GM18858 (cell line): ENCODE measurements at regions not wholly inside any gene's neighbourhood (a gene's known extent, or its start where the extent isn't known, plus 50 kb on each side); places are given as distances from the start of the nearest gene placed in this dataset.

Experiments used
- ATAC-seq: cut with Tn5 transposase; IDR thresholded peaks from one replicate; pipeline ENCODE4 v1.9.1; 2021; ENCODE audit not compliant: unreplicated experiment

- ATAC-seq = no peak
Observed at GRCh38 chr5:73375191-73375545, 73.4 kb downstream of the FOXD1 start.

- no peak for ATAC-seq
Observed at GRCh38 chr5:73374520-73375190, 73.9 kb downstream of the FOXD1 start.

- no peak for ATAC-seq
Observed at GRCh38 chr5:73373814-73374510, 74.6 kb downstream of the FOXD1 start.

GRCh38 chr5:73370640-73371583 lies 77.7 kb downstream of the FOXD1 start:
- no peak for ATAC-seq

GRCh38 chr5:73370095-73370494 lies 78.5 kb downstream of the FOXD1 start:
- no peak for ATAC-seq

GRCh38 chr5:73369278-73369677 lies 79.3 kb downstream of the FOXD1 start:
- no peak for ATAC-seq

- ATAC-seq = no peak
Observed at GRCh38 chr5:73367650-73368049, 80.9 kb downstream of the FOXD1 start.

- no peak for ATAC-seq
Observed at GRCh38 chr5:73365990-73366667, 82.4 kb downstream of the FOXD1 start.

GRCh38 chr5:73365301-73365853 lies 83.2 kb downstream of the FOXD1 start:
- no peak for ATAC-seq

GRCh38 chr5:73363911-73364730 lies 84.5 kb downstream of the FOXD1 start:
- no peak for ATAC-seq

- ATAC-seq = no peak
Observed at GRCh38 chr5:73359395-73359794, 89.2 kb downstream of the FOXD1 start.

GRCh38 chr5:73358366-73358765 lies 90.2 kb downstream of the FOXD1 start:
- no peak for ATAC-seq

- no peak for ATAC-seq
Observed at GRCh38 chr5:73357576-73357975, 91.0 kb downstream of the FOXD1 start.

- no peak for ATAC-seq
Observed at GRCh38 chr5:73355108-73355507, 93.5 kb downstream of the FOXD1 start.

GRCh38 chr5:73354406-73354805 lies 94.2 kb downstream of the FOXD1 start:
- no peak for ATAC-seq

GRCh38 chr5:73352649-73353230 lies 95.8 kb downstream of the FOXD1 start:
- no peak for ATAC-seq

- ATAC-seq = no peak
Observed at GRCh38 chr5:73352243-73352642, 96.3 kb downstream of the FOXD1 start.

GRCh38 chr5:73351593-73351992 lies 97.0 kb downstream of the FOXD1 start:
- no peak for ATAC-seq

GRCh38 chr5:73346878-73347408 lies 101.6 kb downstream of the FOXD1 start:
- no peak for ATAC-seq
